RWPE2 (cell line): ENCODE measurements at regions not wholly inside any gene's neighbourhood (a gene's known extent, or its start where the extent isn't known, plus 50 kb on each side); places are given as distances from the start of the nearest gene placed in this dataset.

Experiments
- ATAC-seq: fragments of 200-7000 bp; cut with Tn5 transposase; 3 replicates; pipeline ENCODE4 v1.9.1; 2021; ENCODE audit warnings: low read depth
- DNase-seq: peaks from one replicate; pipeline ENCODE4 v3.0.0-alpha.2; 2020; ENCODE audit warnings: low spot score
- H3K27ac ChIP-seq: fragments of 450-650 bp; 2 replicates; pipeline ENCODE4 v1.5.1; 2017; ENCODE audit warnings: mild to moderate bottlenecking; ENCODE audit not compliant: poor library complexity, severe bottlenecking
- H3K27me3 ChIP-seq: fragments of 250-450 bp; sonication (Bioruptor Pico); 2 replicates; pipeline ENCODE4 v1.5.1; 2021; ENCODE audit warnings: mild to moderate bottlenecking, moderate library complexity; ENCODE audit not compliant: insufficient read depth, poor library complexity, severe bottlenecking
- H3K36me3 ChIP-seq: fragments of 250-450 bp; sonication (Bioruptor Pico); 2 replicates; pipeline ENCODE4 v1.5.1; 2020; ENCODE audit warnings: low read depth, mild to moderate bottlenecking, moderate library complexity
- H3K4me1 ChIP-seq: fragments of 250-450 bp; sonication (Bioruptor Pico); 2 replicates; pipeline ENCODE4 v1.5.1; 2021; ENCODE audit warnings: mild to moderate bottlenecking, moderate library complexity; ENCODE audit not compliant: insufficient read depth, poor library complexity, severe bottlenecking
- H3K4me3 ChIP-seq: fragments of 250-450 bp; sonication (Bioruptor Pico); 2 replicates; pipeline ENCODE4 v1.5.1; 2021; ENCODE audit warnings: mild to moderate bottlenecking, moderate library complexity; ENCODE audit not compliant: severe bottlenecking
- H3K9me3 ChIP-seq: fragments of 250-450 bp; sonication (Bioruptor Pico); 2 replicates; pipeline ENCODE4 v1.5.1; 2021; ENCODE audit warnings: mild to moderate bottlenecking, moderate library complexity; ENCODE audit not compliant: severe bottlenecking
- CTCF ChIP-seq: fragments of 450-650 bp; IDR thresholded peaks from one replicate; pipeline ENCODE4 v1.5.1; 2017; ENCODE audit warnings: mild to moderate bottlenecking, moderate library complexity; ENCODE audit not compliant: poor library complexity, severe bottlenecking

- Histone ChIP-seq H3K27me3 (no peaks in the 10 kb centered on the region), H3K9me3 (no peaks in the 10 kb centered on the region), H3K36me3 (no peaks in the 10 kb centered on the region), H3K4me1 (no peaks in the 10 kb centered on the region), H3K27ac (no peak overlapping the region), H3K4me3 (no peak overlapping the region)
- DNase-seq (no peak), ATAC-seq (no peak)
- no peak for TF ChIP-seq CTCF
Observed at GRCh38 chrX:39320165-39320564, 518.9 kb downstream of the MID1IP1 start.

- Histone ChIP-seq H3K4me1 (no peaks in the 10 kb centered on the region), H3K36me3 (no peaks in the 10 kb centered on the region), H3K4me3 (no peak overlapping the region), H3K9me3 (no peaks in the 10 kb centered on the region), H3K27ac (no peak overlapping the region), H3K27me3 (no peaks in the 10 kb centered on the region)
- no peak for TF ChIP-seq CTCF
- DNase-seq (no peak), ATAC-seq (no peak)
Observed at GRCh38 chrX:39322496-39322895, 521.2 kb downstream of the MID1IP1 start.

DNA sequence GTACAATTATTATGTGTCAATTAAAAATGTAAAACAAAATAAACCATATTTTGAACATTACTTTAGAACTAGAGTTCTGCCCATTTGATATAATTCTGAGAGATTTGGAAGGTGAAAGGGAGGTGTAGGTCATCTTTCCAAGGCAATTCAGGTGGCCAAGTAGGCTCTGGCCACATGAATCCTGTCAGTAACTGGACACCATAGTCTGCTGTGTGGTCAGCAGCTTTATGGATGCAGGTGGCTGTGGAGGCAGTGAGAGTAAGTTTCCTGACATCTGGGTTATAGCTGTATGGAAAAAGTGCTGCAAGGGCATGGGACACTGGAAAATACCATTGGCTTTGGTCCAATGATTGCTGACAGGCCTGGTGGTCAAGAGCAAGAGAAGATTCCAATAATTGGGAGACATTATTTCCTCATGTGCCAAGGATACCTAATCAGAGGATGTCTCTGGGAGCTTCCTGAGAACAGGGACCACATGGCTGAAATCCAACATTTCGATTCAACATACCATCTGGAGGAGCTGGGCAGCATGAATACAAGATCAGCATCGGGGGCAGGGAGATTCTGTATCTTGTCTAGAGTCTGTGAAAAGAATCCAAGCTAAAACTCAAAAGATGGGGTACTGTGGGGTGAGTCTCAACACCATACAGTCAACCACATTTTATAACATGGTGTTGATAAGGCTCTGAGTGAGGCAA is 523.1 kb downstream of the MID1IP1 start:
- ATAC-seq: no peak

DNA sequence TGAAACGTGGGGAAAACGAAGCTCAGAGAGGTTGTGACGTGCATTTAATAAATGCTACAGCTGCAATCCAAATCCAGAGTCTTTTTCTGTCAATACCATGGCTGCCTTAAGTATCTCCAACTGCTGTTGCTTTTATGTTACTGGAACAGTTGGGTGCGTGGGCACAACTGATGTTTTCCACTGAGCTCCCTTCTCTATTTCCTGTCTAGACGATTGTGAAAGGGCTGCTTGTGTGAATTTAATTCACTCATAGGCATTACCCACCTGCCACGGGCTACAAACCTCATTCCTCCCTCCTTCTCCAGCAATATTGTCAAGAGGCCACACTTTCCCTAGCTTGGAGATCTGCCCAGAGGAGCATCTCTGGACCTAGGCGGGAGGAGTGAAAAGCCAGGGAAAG is 526.0 kb downstream of the MID1IP1 start:
- H3K27me3 ChIP-seq: no peaks in the 10 kb centered on the region
- no peaks in the 10 kb centered on the region for H3K4me1 ChIP-seq
- no peak for DNase-seq
- no peaks in the 10 kb centered on the region for H3K9me3 ChIP-seq
- TF ChIP-seq CTCF: no peak
- ATAC-seq: no peak
- no peak overlapping the region for H3K27ac ChIP-seq
- H3K36me3 ChIP-seq: no peaks in the 10 kb centered on the region
- no peak overlapping the region for H3K4me3 ChIP-seq

More for the DNA sequence above, 523.1 kb downstream of the MID1IP1 start:
- TF ChIP-seq CTCF: no peak
- DNase-seq: no peak
- no peaks in the 10 kb centered on the region for H3K4me1 ChIP-seq
- H3K27me3 ChIP-seq: no peaks in the 10 kb centered on the region
- H3K9me3 ChIP-seq: no peaks in the 10 kb centered on the region
- no peaks in the 10 kb centered on the region for H3K36me3 ChIP-seq
- H3K27ac ChIP-seq: no peak overlapping the region
- H3K4me3 ChIP-seq: no peak overlapping the region

GRCh38 chrX:39327705-39328104 is 526.4 kb downstream of the MID1IP1 start:
- ATAC-seq (no peak), DNase-seq (no peak)
- Histone ChIP-seq H3K36me3 (no peaks in the 10 kb centered on the region), H3K27ac (no peak overlapping the region), H3K4me3 (no peak overlapping the region), H3K27me3 (no peaks in the 10 kb centered on the region), H3K9me3 (no peaks in the 10 kb centered on the region), H3K4me1 (no peaks in the 10 kb centered on the region)
- TF ChIP-seq CTCF: no peak
